Hepatocyte (in vitro differentiated cells): ENCODE measurements at regions not wholly inside any gene's neighbourhood (a gene's known extent, or its start where the extent isn't known, plus 50 kb on each side); places are given as distances from the start of the nearest gene placed in this dataset.

Experiments used
- CTCF ChIP-seq: fragments of 200-600 bp; sonication (generic); IDR thresholded peaks from 2 replicates; pipeline ENCODE4 v1.5.1; 2016; ENCODE audit warnings: antibody characterized with exemption, mild to moderate bottlenecking; ENCODE audit not compliant: poor library complexity
- EZH2 ChIP-seq: fragments of 200-600 bp; sonication (generic); IDR thresholded peaks from 2 replicates; pipeline ENCODE4 v1.6.1; 2016; ENCODE audit warnings: antibody characterized with exemption, mild to moderate bottlenecking, borderline replicate concordance
- EZH2phosphoT487 ChIP-seq: fragments of 200-600 bp; sonication (generic); IDR thresholded peaks from one replicate; pipeline ENCODE4 v1.6.1; 2018; ENCODE audit warnings: antibody characterized with exemption, mild to moderate bottlenecking, low read depth, moderate library complexity; ENCODE audit not compliant: unreplicated experiment, severe bottlenecking

- TF ChIP-seq CTCF (no peak), EZH2phosphoT487 (no peak), EZH2 (no peak)
These were observed 297.2 kb upstream of the CRBN start for GRCh38 chr3:3476669-3477068.
